PFSK-1 (cell line): ENCODE measurements at regions not wholly inside any gene's neighbourhood (a gene's known extent, or its start where the extent isn't known, plus 50 kb on each side); places are given as distances from the start of the nearest gene placed in this dataset.

Source experiments
- FOXP2 ChIP-seq: optimal IDR thresholded peaks from 2 replicates; pipeline ENCODE3; 2011; ENCODE audit warnings: borderline replicate concordance, control low read depth, inconsistent platforms; ENCODE audit not compliant: insufficient read depth; ENCODE audit errors: extremely low read length, extremely low read depth
- POLR2AphosphoS5 ChIP-seq: IDR thresholded peaks from 2 replicates; pipeline ENCODE4 v1.6.1; 2012; ENCODE audit warnings: low read depth, mild to moderate bottlenecking, control low read depth, low read length, moderate library complexity
- REST ChIP-seq, 2 experiments: IDR thresholded peaks; 2 replicates each; pipeline versions ENCODE4 v1.6.1 to v1.8.0; 2011 to 2012; ENCODE audit warnings: low read depth in 2 of 2, low read length in 2 of 2, control low read depth in 1 of 2, inconsistent platforms in 1 of 2, mild to moderate bottlenecking in 1 of 2, moderate library complexity in 1 of 2; ENCODE audit not compliant: insufficient read depth in 1 of 2
- SIN3A ChIP-seq: IDR thresholded peaks from 2 replicates; pipeline ENCODE4 v1.6.1; 2012; ENCODE audit warnings: mild to moderate bottlenecking, low read length, moderate library complexity, borderline replicate concordance; ENCODE audit not compliant: insufficient read depth
- TAF1 ChIP-seq: IDR thresholded peaks from 2 replicates; pipeline ENCODE4 v1.6.1; 2012; ENCODE audit warnings: low read length, control low read depth, borderline replicate concordance; ENCODE audit not compliant: insufficient read depth

- TF ChIP-seq POLR2AphosphoS5 = no peak
- no peak for TF ChIP-seq REST (IDR thresholded peaks at IDR 0.05; ENCODE audit: insufficient read depth in 1 of 2, low read depth in 2 of 2, low read length in 2 of 2)
- TF ChIP-seq SIN3A = no peak
- no peak for TF ChIP-seq FOXP2
- no peak for TF ChIP-seq TAF1
Measured at GRCh38 chr10:83943920-83944319, 195.4 kb upstream of the GHITM start.

- TF ChIP-seq REST (IDR thresholded peaks at IDR 0.05; ENCODE audit: insufficient read depth in 1 of 2, low read depth in 2 of 2, low read length in 2 of 2) = no peak
Measured at GRCh38 chr10:83945982-83946718, 193.2 kb upstream of the GHITM start.

- no peak for TF ChIP-seq FOXP2
- no peak for TF ChIP-seq REST (IDR thresholded peaks at IDR 0.05; ENCODE audit: insufficient read depth in 1 of 2, low read depth in 2 of 2, low read length in 2 of 2)
- TF ChIP-seq TAF1 = no peak
Measured at GRCh38 chr10:83952314-83952713, 187.0 kb upstream of the GHITM start.

DNA sequence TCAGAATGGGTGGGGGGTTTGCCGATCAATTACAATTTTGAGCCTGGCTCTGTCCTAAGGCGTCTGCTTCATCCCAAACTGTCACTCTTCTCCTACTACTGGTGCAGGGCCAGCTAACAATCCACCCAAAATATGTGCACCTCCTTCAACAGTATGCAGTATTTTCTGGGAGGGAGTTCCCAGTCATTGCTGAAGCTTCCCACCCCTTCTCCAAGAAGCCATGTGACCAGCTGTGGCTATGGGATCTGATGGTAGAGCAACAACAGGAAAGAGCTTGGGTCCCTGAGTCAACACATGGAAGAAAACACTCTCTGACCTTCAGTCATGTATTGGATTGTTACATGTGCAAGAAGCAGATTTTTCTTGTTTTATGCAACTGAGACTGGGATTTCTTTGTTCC lies 185.7 kb upstream of the GHITM start:
- TF ChIP-seq POLR2AphosphoS5 = no peak
- no peak for TF ChIP-seq TAF1
- no peak for TF ChIP-seq REST (IDR thresholded peaks at IDR 0.05; ENCODE audit: insufficient read depth in 1 of 2, low read depth in 2 of 2, low read length in 2 of 2)
- no peak for TF ChIP-seq SIN3A
- TF ChIP-seq FOXP2 = no peak

DNA sequence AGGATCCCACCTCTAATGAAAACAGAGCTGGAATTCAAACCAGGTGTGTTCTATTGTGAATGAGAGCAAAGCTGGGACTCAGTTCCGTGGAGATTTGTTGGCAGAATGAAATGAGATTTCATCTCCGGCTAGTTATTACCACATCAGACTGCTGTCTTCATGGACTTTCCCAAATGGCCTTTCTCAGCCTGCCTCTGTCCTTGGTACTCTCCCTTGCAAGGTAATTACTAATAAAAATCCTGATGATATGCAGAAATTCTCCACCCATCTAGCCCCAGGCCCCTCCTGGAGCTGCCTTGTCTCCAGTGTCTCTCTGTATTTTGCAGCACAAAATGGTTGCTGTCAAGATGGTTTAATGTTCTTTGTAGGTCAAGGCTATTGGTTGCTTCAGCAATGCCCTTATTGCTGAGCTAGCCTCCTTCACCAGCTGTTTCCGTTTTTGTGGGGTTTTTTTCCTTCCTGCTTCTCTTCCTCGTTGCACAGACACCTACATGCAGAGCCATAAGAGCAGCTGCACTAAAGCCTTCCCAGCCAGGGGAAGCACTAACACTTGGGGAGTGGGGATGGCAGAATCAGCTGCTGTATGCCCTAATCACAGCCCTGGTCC lies 185.0 kb upstream of the GHITM start:
- TF ChIP-seq REST (IDR thresholded peaks at IDR 0.05; ENCODE audit: insufficient read depth in 1 of 2, low read depth in 2 of 2, low read length in 2 of 2) (peak; percentile 81 to 91), POLR2AphosphoS5 (no peak)
